CD4-positive, CD25-positive, alpha-beta regulatory T cell (primary cell): ENCODE measurements at regions not wholly inside any gene's neighbourhood (a gene's known extent, or its start where the extent isn't known, plus 50 kb on each side); places are given as distances from the start of the nearest gene placed in this dataset.

Experiments used
- ATAC-seq, 2 donors: fragments of 150-1000 bp; cut with Tn5 transposase; one replicate each; pipeline ENCODE4 v1.10.0; 2021; ENCODE audit warnings: low read depth in 2 of 2, moderate number of reproducible peaks in 2 of 2, moderate library complexity in 1 of 2
- DNase-seq, 3 donors: peaks; one replicate each; pipeline versions ENCODE4 v3.0.0 to v3.0.0-alpha.2; 2012 to 2022; ENCODE audit warnings: mixed read lengths in 1 of 3
- H3K27ac ChIP-seq: one replicate; pipeline ENCODE4 v1.7.0; 2013; ENCODE audit warnings: mild to moderate bottlenecking, low read length; ENCODE audit not compliant: insufficient read depth, poor library complexity, severe bottlenecking
- H3K27me3 ChIP-seq: one replicate; pipeline ENCODE4 v1.7.0; 2013; ENCODE audit warnings: low read length; ENCODE audit not compliant: control insufficient read depth, insufficient read depth
- H3K36me3 ChIP-seq: one replicate; pipeline ENCODE4 v1.7.0; 2013; ENCODE audit warnings: mild to moderate bottlenecking, low read length, moderate library complexity; ENCODE audit not compliant: control insufficient read depth, insufficient read depth
- H3K4me1 ChIP-seq: 2 replicates; pipeline ENCODE4 v1.7.0; 2013; ENCODE audit warnings: mild to moderate bottlenecking, low read length; ENCODE audit not compliant: insufficient read depth, control insufficient read depth, poor library complexity, severe bottlenecking
- H3K4me3 ChIP-seq: one replicate; pipeline ENCODE4 v1.7.0; 2013; ENCODE audit warnings: low read depth, mild to moderate bottlenecking, low read length, moderate library complexity
- H3K9me3 ChIP-seq, 2 experiments: 1 replicate in 1 of 2; 2 replicates in 1 of 2; pipeline ENCODE4 v1.7.0; 2013; ENCODE audit warnings: low read length in 2 of 2, mild to moderate bottlenecking in 1 of 2, moderate library complexity in 1 of 2; ENCODE audit not compliant: control insufficient read depth in 2 of 2
- H3K27ac Mint-ChIP-seq, 3 donors: one replicate each; pipeline ENCODE4 v1.8.0; 2020 to 2022; ENCODE audit warnings: mild to moderate bottlenecking in 3 of 3, mixed read lengths in 3 of 3, moderate library complexity in 2 of 3
- H3K27me3 Mint-ChIP-seq: one replicate; pipeline ENCODE4 v1.8.0; 2022; ENCODE audit warnings: mild to moderate bottlenecking, mixed read lengths
- H3K36me3 Mint-ChIP-seq: one replicate; pipeline ENCODE4 v1.8.0; 2020; ENCODE audit warnings: mixed read lengths
- H3K4me1 Mint-ChIP-seq, 4 donors: one replicate each; pipeline ENCODE4 v1.8.0; 2020 to 2022; ENCODE audit warnings: mixed read lengths in 4 of 4, mild to moderate bottlenecking in 1 of 4
- H3K4me3 Mint-ChIP-seq, 4 donors: one replicate each; pipeline ENCODE4 v1.8.0; 2020 to 2022; ENCODE audit warnings: mild to moderate bottlenecking in 4 of 4, mixed read lengths in 4 of 4, moderate library complexity in 3 of 4
- H3K9me3 Mint-ChIP-seq, 7 donors: one replicate each; pipeline ENCODE4 v1.8.0; 2020 to 2022; ENCODE audit warnings: mixed read lengths in 7 of 7, mild to moderate bottlenecking in 3 of 7, moderate library complexity in 2 of 7

GRCh38 chr6:119921491-119922010 lies 572.0 kb upstream of the MAN1A1 start:
- no peaks in the 10 kb centered on the region for H3K27me3 Mint-ChIP-seq
- no peaks in the 10 kb centered on the region for H3K36me3 Mint-ChIP-seq

DNA sequence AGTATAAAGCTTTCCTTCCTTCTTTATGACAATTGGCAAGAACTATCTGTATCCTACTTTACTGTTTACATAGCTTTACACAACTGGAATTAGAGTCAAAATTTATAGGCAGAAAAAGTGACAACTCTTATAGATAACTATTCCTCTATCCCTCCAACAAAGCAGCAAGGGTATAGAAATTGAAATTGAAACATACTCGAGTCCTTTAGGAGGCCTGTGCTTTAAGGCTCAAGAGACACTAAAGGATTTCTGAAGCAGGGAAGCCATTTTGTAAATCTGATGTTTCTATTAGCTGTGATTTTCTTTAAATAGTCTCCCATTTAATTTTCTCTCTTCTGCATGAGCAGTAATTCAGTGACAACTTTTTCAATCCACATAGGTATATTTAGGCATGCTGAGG lies 567.6 kb upstream of the MAN1A1 start:
- no peaks in the 10 kb centered on the region for H3K27me3 ChIP-seq
- no peak overlapping the region for H3K27ac Mint-ChIP-seq
- no peak overlapping the region for H3K4me3 ChIP-seq
- H3K9me3 ChIP-seq, result peaks cover 1 to 5% of the 10 kb centered on the region in 2 experiments
- no peak overlapping the region for H3K27ac ChIP-seq
- no peaks in the 10 kb centered on the region for H3K36me3 Mint-ChIP-seq
- H3K9me3 Mint-ChIP-seq, result peaks cover 0 to 22% (median 12%) of the 10 kb centered on the region in 7 donors
- H3K4me3 Mint-ChIP-seq, result no peak overlapping the region
- H3K4me1 ChIP-seq, result no peaks in the 10 kb centered on the region
- no peaks in the 10 kb centered on the region for H3K27me3 Mint-ChIP-seq
- no peaks in the 10 kb centered on the region for H3K4me1 Mint-ChIP-seq
- no peaks in the 10 kb centered on the region for H3K36me3 ChIP-seq
- DNase-seq (no peak), ATAC-seq (no peak)

More at GRCh38 chr6:119921491-119922010, 572.0 kb upstream of the MAN1A1 start:
- no peak for DNase-seq
- no peaks in the 10 kb centered on the region for H3K36me3 ChIP-seq
- H3K27me3 ChIP-seq, result no peaks in the 10 kb centered on the region
- H3K4me3 ChIP-seq, result no peak overlapping the region
- no peak overlapping the region for H3K27ac Mint-ChIP-seq
- ATAC-seq, result no peak
- H3K9me3 Mint-ChIP-seq, result peaks cover 5 to 53% (median 19%) of the 10 kb centered on the region in 7 donors
- H3K9me3 ChIP-seq, result peaks cover 11 to 35% of the 10 kb centered on the region in 2 experiments
- no peak overlapping the region for H3K27ac ChIP-seq
- H3K4me1 Mint-ChIP-seq, result no peaks in the 10 kb centered on the region
- no peaks in the 10 kb centered on the region for H3K4me1 ChIP-seq
- no peak overlapping the region for H3K4me3 Mint-ChIP-seq

DNA sequence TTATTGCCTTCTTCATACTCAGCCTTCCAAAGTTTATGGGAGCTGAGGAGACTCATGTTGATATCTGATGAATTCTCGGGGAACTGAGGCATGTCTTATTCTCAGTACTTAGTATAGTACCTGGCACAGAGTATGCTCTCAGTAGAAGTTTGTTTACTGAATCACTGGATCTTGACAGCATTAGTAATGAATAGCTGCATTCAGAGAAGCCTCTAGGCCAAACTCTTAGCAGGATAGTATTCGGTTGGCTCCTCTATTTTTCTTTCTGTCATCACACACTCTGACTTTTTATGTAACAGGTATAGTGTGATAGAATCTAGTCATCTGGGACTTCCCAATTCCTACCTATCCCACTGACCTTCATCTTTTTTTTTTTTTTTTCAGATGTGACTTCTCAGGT lies 566.4 kb upstream of the MAN1A1 start:
- H3K36me3 ChIP-seq, result no peaks in the 10 kb centered on the region
- no peaks in the 10 kb centered on the region for H3K4me1 Mint-ChIP-seq

GRCh38 chr6:119908157-119908556 lies 558.6 kb upstream of the MAN1A1 start:
- no peak overlapping the region for H3K4me3 Mint-ChIP-seq
- Histone ChIP-seq H3K4me3 (no peak overlapping the region), H3K27ac (no peak overlapping the region), H3K4me1 (no peaks in the 10 kb centered on the region), H3K36me3 (no peaks in the 10 kb centered on the region), H3K27me3 (no peaks in the 10 kb centered on the region), H3K9me3 (no peaks in the 10 kb centered on the region)
- DNase-seq (no peak), ATAC-seq (no peak)
- H3K27ac Mint-ChIP-seq, result no peak overlapping the region
- no peaks in the 10 kb centered on the region for H3K4me1 Mint-ChIP-seq
- H3K36me3 Mint-ChIP-seq, result no peaks in the 10 kb centered on the region
- H3K27me3 Mint-ChIP-seq, result no peaks in the 10 kb centered on the region
- H3K9me3 Mint-ChIP-seq, result peaks cover 0 to 3% (median 0%) of the 10 kb centered on the region in 7 donors

More for the DNA sequence above, 566.4 kb upstream of the MAN1A1 start:
- Histone ChIP-seq H3K27me3 (no peaks in the 10 kb centered on the region), H3K4me3 (no peak overlapping the region), H3K4me1 (no peaks in the 10 kb centered on the region), H3K9me3 (no peaks in the 10 kb centered on the region), H3K27ac (no peak overlapping the region)
- H3K9me3 Mint-ChIP-seq, result peaks cover 0 to 14% (median 4%) of the 10 kb centered on the region in 7 donors
- ATAC-seq, result no peak
- H3K27ac Mint-ChIP-seq, result no peak overlapping the region
- no peak overlapping the region for H3K4me3 Mint-ChIP-seq
- DNase-seq, result no peak
- H3K27me3 Mint-ChIP-seq, result no peaks in the 10 kb centered on the region
- no peaks in the 10 kb centered on the region for H3K36me3 Mint-ChIP-seq

DNA sequence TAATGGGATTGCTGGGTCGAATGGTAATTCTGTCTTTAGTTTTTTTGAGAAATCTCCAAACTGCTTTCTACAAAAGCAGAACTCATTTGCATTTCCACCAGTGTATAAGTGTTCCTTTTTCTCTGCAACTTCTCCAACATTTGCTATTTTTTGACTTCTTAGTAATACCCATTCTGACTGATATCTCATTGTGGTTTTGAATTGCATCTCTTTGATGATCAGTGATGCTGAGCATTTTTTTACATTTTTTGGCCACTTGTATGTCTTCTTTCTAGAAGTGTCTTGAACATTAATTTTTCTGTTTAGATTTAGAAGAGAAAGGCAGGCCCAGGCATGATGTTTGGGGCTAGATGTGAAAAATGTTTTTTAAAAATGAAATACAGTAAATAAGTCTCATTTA lies 553.1 kb upstream of the MAN1A1 start:
- Mint-ChIP-seq H3K27ac (no peak overlapping the region), H3K27me3 (no peaks in the 10 kb centered on the region), H3K36me3 (no peaks in the 10 kb centered on the region)

DNA sequence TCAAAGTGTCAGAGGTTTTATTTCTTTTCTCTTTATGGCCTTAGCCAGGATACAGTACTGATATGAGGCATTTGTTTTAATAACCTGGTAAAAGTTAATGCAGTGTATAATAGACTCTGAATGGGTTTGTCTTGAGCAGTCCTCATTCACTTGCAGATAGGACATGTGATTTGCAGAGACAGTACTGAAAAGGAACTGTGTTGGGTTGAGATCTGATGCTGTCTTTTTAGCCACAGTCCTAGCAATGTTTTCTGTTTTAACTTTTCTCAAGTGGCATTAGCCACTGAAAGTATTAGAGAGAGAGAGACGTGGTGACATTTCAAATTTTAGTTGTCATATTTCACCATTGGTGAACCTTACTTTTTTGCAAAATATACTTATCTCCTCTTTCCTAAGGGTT lies 547.2 kb upstream of the MAN1A1 start:
- Mint-ChIP-seq H3K4me3 (no peak overlapping the region), H3K9me3 (no peaks in the 10 kb centered on the region), H3K27me3 (no peaks in the 10 kb centered on the region), H3K4me1 (no peaks in the 10 kb centered on the region), H3K36me3 (no peaks in the 10 kb centered on the region), H3K27ac (no peak overlapping the region)
- Histone ChIP-seq H3K36me3 (no peaks in the 10 kb centered on the region), H3K27me3 (no peaks in the 10 kb centered on the region), H3K4me3 (no peak overlapping the region), H3K9me3 (no peaks in the 10 kb centered on the region), H3K27ac (no peak overlapping the region), H3K4me1 (no peaks in the 10 kb centered on the region)
- DNase-seq, result no peak
- ATAC-seq, result no peak

More for the DNA sequence above, 553.1 kb upstream of the MAN1A1 start:
- no peaks in the 10 kb centered on the region for H3K4me1 Mint-ChIP-seq
- DNase-seq, result no peak
- Histone ChIP-seq H3K4me3 (no peak overlapping the region), H3K27ac (no peak overlapping the region), H3K27me3 (no peaks in the 10 kb centered on the region), H3K4me1 (no peaks in the 10 kb centered on the region), H3K9me3 (no peaks in the 10 kb centered on the region), H3K36me3 (no peaks in the 10 kb centered on the region)
- no peak for ATAC-seq
- no peak overlapping the region for H3K4me3 Mint-ChIP-seq
- H3K9me3 Mint-ChIP-seq, result no peaks in the 10 kb centered on the region

- Histone ChIP-seq H3K9me3 (no peaks in the 10 kb centered on the region), H3K27ac (no peak overlapping the region), H3K4me1 (no peaks in the 10 kb centered on the region), H3K36me3 (no peaks in the 10 kb centered on the region), H3K4me3 (no peak overlapping the region), H3K27me3 (no peaks in the 10 kb centered on the region)
- H3K27me3 Mint-ChIP-seq, result no peaks in the 10 kb centered on the region
- no peaks in the 10 kb centered on the region for H3K36me3 Mint-ChIP-seq
- H3K4me3 Mint-ChIP-seq, result no peak overlapping the region
- no peak overlapping the region for H3K27ac Mint-ChIP-seq
- no peaks in the 10 kb centered on the region for H3K4me1 Mint-ChIP-seq
- ATAC-seq (no peak), DNase-seq (no peak)
- no peaks in the 10 kb centered on the region for H3K9me3 Mint-ChIP-seq
These were observed 546.1 kb upstream of the MAN1A1 start for GRCh38 chr6:119895626-119896025.

- Mint-ChIP-seq H3K4me3 (no peak overlapping the region), H3K36me3 (no peaks in the 10 kb centered on the region), H3K4me1 (no peaks in the 10 kb centered on the region), H3K27ac (no peak overlapping the region), H3K27me3 (no peaks in the 10 kb centered on the region), H3K9me3 (no peaks in the 10 kb centered on the region)
- no peaks in the 10 kb centered on the region for H3K36me3 ChIP-seq
- no peak overlapping the region for H3K27ac ChIP-seq
- no peaks in the 10 kb centered on the region for H3K9me3 ChIP-seq
- no peak for DNase-seq
- H3K4me1 ChIP-seq, result no peaks in the 10 kb centered on the region
- H3K27me3 ChIP-seq, result no peaks in the 10 kb centered on the region
- ATAC-seq, result no peak
- H3K4me3 ChIP-seq, result no peak overlapping the region
These were observed 545.2 kb upstream of the MAN1A1 start for GRCh38 chr6:119894811-119895210.
